ENCODE measurements at regions not wholly inside any gene's neighbourhood (a gene's known extent, or its start where the extent isn't known, plus 50 kb on each side); places are given as distances from the start of the nearest gene placed in this dataset.
"Not testable (repeated sequence)": the region's sequence is repeated elsewhere in the genome, so short reads cannot be mapped to it uniquely, and the experiment has no call there.

DNA sequence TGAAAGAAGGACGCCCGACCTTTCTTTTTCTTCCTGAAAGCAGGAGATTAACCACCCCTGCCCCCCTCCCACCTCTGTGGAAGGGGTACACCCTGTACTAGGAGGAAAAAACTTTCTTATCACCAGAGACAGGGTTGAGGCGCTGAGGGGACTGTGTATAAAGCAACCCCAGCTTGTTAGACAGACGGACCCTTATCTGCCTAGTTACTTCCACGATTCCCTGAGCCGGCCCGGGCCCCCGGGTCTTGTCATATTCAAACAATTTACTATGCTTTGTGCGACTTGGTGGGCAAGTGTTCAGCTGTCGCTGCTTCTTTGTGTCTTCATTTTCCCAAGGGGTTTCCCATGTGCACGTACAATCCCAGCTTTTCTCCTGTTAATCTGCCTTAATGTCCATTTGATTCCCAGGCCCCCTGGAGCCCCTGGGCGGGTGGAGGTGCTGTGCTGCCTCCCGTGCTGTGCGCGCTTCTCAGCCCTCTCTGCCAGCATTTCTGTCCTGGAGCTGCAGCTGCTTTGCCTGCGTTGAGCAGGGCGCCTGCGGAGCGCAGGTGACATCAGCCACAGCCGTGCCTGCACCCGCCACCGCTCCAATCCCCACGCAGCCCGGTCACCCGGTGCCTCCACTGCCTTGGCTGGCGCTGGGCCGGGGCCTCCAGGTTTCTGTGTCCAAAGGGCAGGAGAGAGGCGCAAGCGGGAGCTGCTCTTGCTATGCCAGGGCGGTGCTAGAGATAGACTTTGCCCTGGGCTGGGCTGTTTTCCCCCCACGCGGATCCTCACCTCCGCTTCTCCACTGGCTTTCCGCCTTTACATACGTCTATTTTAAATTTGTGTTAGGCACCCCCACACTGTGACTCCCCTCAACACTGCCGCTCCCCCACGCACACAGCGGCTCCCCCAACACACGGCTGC is 96.2 kb downstream of the TTLL2 start (continued):
- TF ChIP-seq CLOCK (CRISPR knock-in tag; IDR thresholded peaks at IDR 0.05; ENCODE audit: borderline replicate concordance) (no peak), STAT6 (CRISPR knock-in tag; IDR thresholded peaks at IDR 0.05) (no peak), ZNF780A (CRISPR knock-in tag; IDR thresholded peaks at IDR 0.05) (no peak)

DNA sequence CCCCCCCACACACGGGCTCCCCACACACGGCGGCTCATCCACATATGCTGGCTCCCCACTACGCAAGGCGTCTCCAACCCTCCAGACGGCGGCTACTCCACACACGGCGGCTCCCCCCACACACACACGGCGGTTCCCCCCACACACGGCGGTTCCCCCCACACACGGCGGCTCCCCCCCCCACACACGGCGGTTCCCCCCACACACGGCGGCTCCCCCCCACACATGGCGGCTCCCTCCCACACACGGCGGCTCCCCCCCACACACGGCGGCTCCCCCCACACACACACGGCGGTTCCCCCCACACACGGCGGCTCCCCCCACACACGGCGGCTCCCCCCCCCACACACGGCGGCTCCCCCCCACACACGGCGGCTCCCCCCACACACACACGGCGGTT is 97.1 kb downstream of the TTLL2 start:
- H3K79me2 ChIP-seq (ENCODE audit: control insufficient read depth, insufficient read depth, low read length); CTCF ChIA-PET (ENCODE audit: low intra/inter-chr PET ratio); H3K36me3 ChIP-seq (ENCODE audit: control insufficient read depth, insufficient read depth, low read length); H3K9me1 ChIP-seq (ENCODE audit: control insufficient read depth, insufficient read depth, low read length); intact Hi-C loops (cut with micrococcal nuclease); H3K4me3 ChIP-seq; DNase-seq (ENCODE audit: extremely low read depth in 1 of 4, low spot score in 3 of 4); H3K27ac ChIP-seq (ENCODE audit: extremely low read depth, low read depth, low read length); FAIRE-seq; H3K9ac ChIP-seq (ENCODE audit: insufficient read depth in 1 of 2, low read depth in 2 of 2, low read length in 2 of 2); in situ Hi-C loops (cut with MboI); ATAC-seq; BruUV-seq (replicated peaks); H2AFZ ChIP-seq (ENCODE audit: low read depth, low read length); H3K9me3 ChIP-seq (replicated peaks; ENCODE audit: control insufficient read depth, insufficient read depth, low read depth, low read length); H3K4me2 ChIP-seq (ENCODE audit: insufficient read depth, low read length); POLR2A ChIA-PET; H4K20me1 ChIP-seq (replicated peaks; ENCODE audit: control insufficient read depth, insufficient read depth, low read length): not testable (repeated sequence)
- Histone ChIP-seq H3K4me1 (replicated peaks in 1 of 2; ENCODE audit: control insufficient read depth in 2 of 2, insufficient read depth in 2 of 2, low read length in 2 of 2) (peaks cover 0 to 11% of the 10 kb centered on the region in 2 experiments; a peak in 2 of 5 replicates), H3K27me3 (ENCODE audit: control insufficient read depth in 2 of 2, insufficient read depth in 2 of 2, low read length in 2 of 2) (peaks cover 9 to 20% of the 10 kb centered on the region in 2 experiments)
- no CpG with 5 or more reads among the region's 36 CpGs for WGBS (ENCODE audit: insufficient coverage, low coverage, missing lambda C conversion rate)
